HL-60 (cell line): ENCODE measurements at regions not wholly inside any gene's neighbourhood (a gene's known extent, or its start where the extent isn't known, plus 50 kb on each side); places are given as distances from the start of the nearest gene placed in this dataset.

Experiments used
- DNase-seq, 2 experiments: peaks; one replicate each; pipeline ENCODE4 v3.0.0-alpha.2; 2010 to 2020; ENCODE audit warnings: low read depth in 1 of 2, low spot score in 1 of 2
- H3K27ac ChIP-seq: fragments of 250-450 bp; sonication (Bioruptor Pico); replicated peaks from 2 replicates; pipeline ENCODE4 v1.5.1; 2020; ENCODE audit warnings: mild to moderate bottlenecking, moderate library complexity
- H3K27me3 ChIP-seq: fragments of 250-450 bp; sonication (Bioruptor Pico); 2 replicates; pipeline ENCODE4 v1.5.1; 2021; ENCODE audit warnings: mild to moderate bottlenecking, moderate library complexity; ENCODE audit not compliant: insufficient read depth, poor library complexity, severe bottlenecking
- H3K4me3 ChIP-seq: replicated peaks from 2 replicates; pipeline ENCODE4 v1.5.1; 2011; ENCODE audit warnings: mild to moderate bottlenecking, control low read depth, low read length; ENCODE audit not compliant: insufficient read depth
- CTCF ChIP-seq: IDR thresholded peaks from one replicate; pipeline ENCODE4 v1.5.1; 2011; ENCODE audit warnings: low read length, control low read depth, inconsistent platforms; ENCODE audit not compliant: insufficient read depth
- GABPA ChIP-seq: IDR thresholded peaks from 2 replicates; pipeline ENCODE4 v1.6.1; 2012; ENCODE audit warnings: low read depth
- POLR2AphosphoS5 ChIP-seq: IDR thresholded peaks from 2 replicates; pipeline ENCODE4 v1.6.1; 2012; ENCODE audit warnings: low read depth
- REST ChIP-seq: IDR thresholded peaks from 2 replicates; pipeline ENCODE4 v1.6.1; 2012; ENCODE audit warnings: low read depth; ENCODE audit not compliant: insufficient replicate concordance
- SPI1 ChIP-seq: IDR thresholded peaks from 2 replicates; pipeline ENCODE4 v1.6.1; 2012; ENCODE audit warnings: low read depth, mild to moderate bottlenecking, borderline replicate concordance

GRCh38 chr16:76784530-76784929, 406.5 kb upstream of the MON1B start:
- Histone ChIP-seq H3K27ac (no peak overlapping the region), H3K4me3 (no peak overlapping the region), H3K27me3 (no peaks in the 10 kb centered on the region)
- TF ChIP-seq GABPA, result no peak
- no peak for TF ChIP-seq REST
- no peak for TF ChIP-seq CTCF
- TF ChIP-seq POLR2AphosphoS5, result no peak
- TF ChIP-seq SPI1, result no peak
- no peak for DNase-seq

- no peak overlapping the region for H3K4me3 ChIP-seq
- no peak overlapping the region for H3K27ac ChIP-seq
- no peak for TF ChIP-seq SPI1
- no peak for TF ChIP-seq REST
- no peak for TF ChIP-seq CTCF
- TF ChIP-seq GABPA, result no peak
- no peak for DNase-seq
- H3K27me3 ChIP-seq, result no peaks in the 10 kb centered on the region
Measured at GRCh38 chr16:76787394-76787793, 403.6 kb upstream of the MON1B start.

- Histone ChIP-seq H3K4me3 (no peak overlapping the region), H3K27ac (no peak overlapping the region), H3K27me3 (no peaks in the 10 kb centered on the region)
- no peak for DNase-seq
- no peak for TF ChIP-seq CTCF
- TF ChIP-seq SPI1, result no peak
- no peak for TF ChIP-seq REST
- TF ChIP-seq POLR2AphosphoS5, result no peak
- no peak for TF ChIP-seq GABPA
Measured at GRCh38 chr16:76791151-76791550, 399.8 kb upstream of the MON1B start.
